Muscle layer of colon (tissue), 2 donors: ENCODE measurements at regions not wholly inside any gene's neighbourhood (a gene's known extent, or its start where the extent isn't known, plus 50 kb on each side); places are given as distances from the start of the nearest gene placed in this dataset.
A peak's percentile ranks its signal among the peaks of the same experiment; 100 is the strongest.
"Not testable (repeated sequence)": the region's sequence is repeated elsewhere in the genome, so short reads cannot be mapped to it uniquely, and the experiment has no call there.

Experiments
- H3K27ac ChIP-seq: one replicate; pipeline ENCODE4 v1.7.0; 2013; ENCODE audit warnings: low read depth, mild to moderate bottlenecking, low read length, moderate library complexity
- H3K27me3 ChIP-seq, 2 donors: one replicate each; pipeline ENCODE4 v1.7.0; 2013; ENCODE audit warnings: low read length in 2 of 2, mild to moderate bottlenecking in 2 of 2; ENCODE audit not compliant: insufficient read depth in 2 of 2, control insufficient read depth in 1 of 2
- H3K36me3 ChIP-seq: one replicate; pipeline ENCODE4 v1.7.0; 2013; ENCODE audit warnings: mild to moderate bottlenecking, low read length; ENCODE audit not compliant: insufficient read depth
- H3K4me1 ChIP-seq: one replicate; pipeline ENCODE4 v1.7.0; 2013; ENCODE audit warnings: mild to moderate bottlenecking, low read length; ENCODE audit not compliant: insufficient read depth
- H3K4me3 ChIP-seq, 2 donors: one replicate each; pipeline ENCODE4 v1.7.0; 2013; ENCODE audit warnings: low read length in 2 of 2, low read depth in 1 of 2, mild to moderate bottlenecking in 1 of 2, moderate library complexity in 1 of 2
- H3K9ac ChIP-seq: one replicate; pipeline ENCODE4 v1.7.0; 2013; ENCODE audit warnings: low read length
- H3K9me3 ChIP-seq: one replicate; pipeline ENCODE4 v1.7.0; 2013; ENCODE audit warnings: mild to moderate bottlenecking, low read length
- donor health status: abdominal sarcoma.
- donor health status: Adenocarcinoma of cecum.

GRCh38 chr2:238719641-238720040 lies 128.2 kb upstream of the TWIST2 start:
- H3K9me3 ChIP-seq, result no peaks in the 10 kb centered on the region
- H3K27me3 ChIP-seq, result no peaks in the 10 kb centered on the region
- H3K4me3 ChIP-seq, result no peak overlapping the region
- no peaks in the 10 kb centered on the region for H3K36me3 ChIP-seq
- no peak overlapping the region for H3K27ac ChIP-seq
- peaks cover 4% of the 10 kb centered on the region for H3K4me1 ChIP-seq
- no peak overlapping the region for H3K9ac ChIP-seq

GRCh38 chr2:238720232-238720672 lies 127.6 kb upstream of the TWIST2 start:
- Histone ChIP-seq H3K4me1 (peaks cover 7% of the 10 kb centered on the region), H3K27me3 (no peaks in the 10 kb centered on the region)

DNA sequence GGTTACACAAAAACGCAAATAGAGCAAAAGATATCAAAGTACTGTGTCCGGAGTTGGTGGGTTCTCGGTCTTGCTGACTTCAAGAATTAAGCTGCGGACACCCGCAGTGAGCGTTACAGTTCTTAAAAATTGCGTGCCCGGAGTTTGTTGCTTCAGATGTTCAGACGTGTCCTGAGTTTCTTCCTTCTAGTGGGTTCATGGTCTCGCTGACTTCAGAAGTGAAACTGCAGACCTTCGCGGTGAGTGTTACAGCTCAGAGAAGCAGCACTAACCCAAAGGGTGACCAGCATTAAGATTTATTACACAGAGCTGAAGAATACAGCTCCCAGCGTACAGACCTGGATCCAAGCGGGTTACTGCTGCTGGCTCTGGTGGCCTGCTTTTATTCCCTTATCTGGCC lies 125.7 kb upstream of the TWIST2 start:
- Histone ChIP-seq H3K36me3 (no peaks in the 10 kb centered on the region), H3K9ac (no peak overlapping the region), H3K27ac (no peak overlapping the region), H3K9me3 (no peaks in the 10 kb centered on the region), H3K4me3 (no peak overlapping the region), H3K4me1 (peaks cover 23% of the 10 kb centered on the region), H3K27me3 (no peaks in the 10 kb centered on the region)

More at GRCh38 chr2:238720232-238720672, 127.6 kb upstream of the TWIST2 start:
- no peaks in the 10 kb centered on the region for H3K9me3 ChIP-seq
- no peak overlapping the region for H3K27ac ChIP-seq
- no peak overlapping the region for H3K9ac ChIP-seq
- no peak overlapping the region for H3K4me3 ChIP-seq
- no peaks in the 10 kb centered on the region for H3K36me3 ChIP-seq

DNA sequence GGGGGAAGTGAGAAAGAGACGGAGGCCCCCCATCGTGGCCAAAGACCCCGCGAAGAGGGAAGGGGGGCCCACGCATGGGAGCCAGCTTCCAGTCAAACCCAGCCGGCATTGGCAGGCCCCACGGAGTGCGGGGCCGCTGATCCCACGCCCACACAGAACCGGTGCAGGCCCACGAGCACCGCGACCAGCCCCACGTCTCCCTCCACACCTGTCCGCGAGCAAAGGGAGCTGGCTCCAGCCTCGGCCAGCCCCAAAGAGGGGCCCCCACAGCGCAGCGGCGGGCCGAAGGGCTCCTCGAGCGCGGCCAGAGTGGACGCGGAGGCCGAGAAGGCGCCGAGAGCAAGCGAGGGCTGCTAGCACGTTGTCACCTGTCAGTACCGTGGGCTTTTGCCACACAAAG lies 125.0 kb upstream of the TWIST2 start:
- Histone ChIP-seq H3K27me3 (no peaks in the 10 kb centered on the region), H3K9ac (no peak overlapping the region), H3K4me3 (no peak overlapping the region), H3K9me3 (no peaks in the 10 kb centered on the region), H3K36me3 (no peaks in the 10 kb centered on the region), H3K4me1 (peaks cover 30% of the 10 kb centered on the region), H3K27ac (no peak overlapping the region)

DNA sequence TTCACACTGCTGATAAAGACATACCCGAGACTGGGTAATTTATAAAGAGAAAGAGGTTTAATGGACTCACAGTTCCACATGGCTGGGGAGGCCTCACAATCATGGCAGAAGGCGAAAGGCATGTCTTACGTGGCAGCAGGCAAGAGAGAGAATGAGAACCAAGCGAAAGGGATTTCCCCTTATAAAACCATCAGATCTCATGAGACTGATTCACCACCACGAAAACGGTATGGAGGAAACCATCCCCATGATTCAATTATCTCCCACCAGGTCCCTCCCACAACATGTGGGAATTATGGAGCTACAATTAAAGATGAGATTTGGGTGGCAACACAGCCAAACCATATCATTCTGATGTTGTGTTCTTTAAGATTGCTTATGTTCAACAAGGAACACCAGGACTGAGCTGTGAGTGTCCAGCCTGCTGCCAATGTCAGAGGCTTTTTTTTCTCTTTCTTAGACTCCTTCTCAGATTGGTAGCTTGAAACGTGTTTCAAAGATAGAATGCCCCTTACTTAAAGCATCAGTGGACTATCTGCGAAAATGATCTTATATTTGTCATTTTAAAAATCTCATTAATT lies 124.1 kb upstream of the TWIST2 start:
- H3K27ac ChIP-seq, H3K4me3 ChIP-seq, H3K27me3 ChIP-seq, H3K9me3 ChIP-seq, H3K9ac ChIP-seq, H3K36me3 ChIP-seq: not testable (repeated sequence)
- peaks cover 38% of the 10 kb centered on the region for H3K4me1 ChIP-seq

- H3K9ac ChIP-seq, result no peak overlapping the region
- no peaks in the 10 kb centered on the region for H3K27me3 ChIP-seq
- no peaks in the 10 kb centered on the region for H3K36me3 ChIP-seq
- H3K9me3 ChIP-seq, result no peaks in the 10 kb centered on the region
- H3K27ac ChIP-seq, result peak overlapping the region; percentile 29
- H3K4me1 ChIP-seq, result peaks cover 47% of the 10 kb centered on the region
- no peak overlapping the region for H3K4me3 ChIP-seq
Measured at GRCh38 chr2:238724728-238725127, 123.2 kb upstream of the TWIST2 start.

DNA sequence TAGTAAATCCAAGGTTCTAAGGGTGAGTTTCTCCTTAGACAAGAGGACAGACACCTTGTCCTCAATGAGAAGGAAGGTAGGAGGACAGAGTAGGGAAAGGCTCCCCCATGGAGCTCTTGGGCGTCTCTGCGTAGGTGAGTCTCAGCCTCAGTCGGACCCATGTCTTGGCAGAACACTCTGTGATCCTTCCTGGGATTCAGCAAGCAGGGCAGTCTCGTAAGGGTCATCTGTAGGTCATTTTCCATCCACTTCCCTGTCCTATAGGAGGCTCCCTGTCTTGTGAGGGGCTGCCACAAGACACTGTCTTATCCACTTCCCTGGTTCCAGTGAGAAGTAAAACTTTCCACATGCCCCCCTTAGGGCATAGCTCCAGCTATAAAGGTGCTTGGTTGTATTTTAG lies 122.6 kb upstream of the TWIST2 start:
- H3K27me3 ChIP-seq, result no peaks in the 10 kb centered on the region
- peak overlapping the region; percentile 29 for H3K27ac ChIP-seq
- H3K4me1 ChIP-seq, result peaks cover 52% of the 10 kb centered on the region
- H3K9ac ChIP-seq, result no peak overlapping the region
- no peak overlapping the region for H3K4me3 ChIP-seq
- no peaks in the 10 kb centered on the region for H3K9me3 ChIP-seq
- H3K36me3 ChIP-seq, result no peaks in the 10 kb centered on the region

GRCh38 chr2:238726670-238727584 lies 121.0 kb upstream of the TWIST2 start:
- H3K36me3 ChIP-seq, result no peaks in the 10 kb centered on the region
- no peaks in the 10 kb centered on the region for H3K9me3 ChIP-seq
- H3K9ac ChIP-seq, result no peak overlapping the region
- no peak overlapping the region for H3K4me3 ChIP-seq
- peak overlapping the region; percentile 62 for H3K27ac ChIP-seq
- H3K4me1 ChIP-seq, result peaks cover 52% of the 10 kb centered on the region
- no peaks in the 10 kb centered on the region for H3K27me3 ChIP-seq

GRCh38 chr2:238727585-238728329 lies 120.1 kb upstream of the TWIST2 start:
- peaks cover 52% of the 10 kb centered on the region for H3K4me1 ChIP-seq
- H3K36me3 ChIP-seq, result no peaks in the 10 kb centered on the region
- H3K9ac ChIP-seq, result no peak overlapping the region
- peak overlapping the region; percentile 81 for H3K27ac ChIP-seq
- peak overlapping the region in 1 of 2 donors; percentile 1 for H3K4me3 ChIP-seq
- no peaks in the 10 kb centered on the region for H3K9me3 ChIP-seq
- H3K27me3 ChIP-seq, result no peaks in the 10 kb centered on the region

GRCh38 chr2:238728330-238729260 lies 119.3 kb upstream of the TWIST2 start:
- Histone ChIP-seq H3K36me3 (no peaks in the 10 kb centered on the region), H3K27me3 (no peaks in the 10 kb centered on the region), H3K27ac (peak overlapping the region; percentile 81), H3K4me3 (no peak overlapping the region), H3K9me3 (no peaks in the 10 kb centered on the region), H3K4me1 (peaks cover 52% of the 10 kb centered on the region), H3K9ac (peak overlapping the region; percentile 24)
